ENCODE measurements at regions not wholly inside any gene's neighbourhood (a gene's known extent, or its start where the extent isn't known, plus 50 kb on each side); places are given as distances from the start of the nearest gene placed in this dataset.
"Not testable (repeated sequence)": the region's sequence is repeated elsewhere in the genome, so short reads cannot be mapped to it uniquely, and the experiment has no call there.

- DNase-seq = no peak
Observed at GRCh38 chr12:73506611-73507010, 1031.0 kb upstream of the ATXN7L3B start.

- no peak for DNase-seq
Observed at GRCh38 chr12:73514672-73515071, 1023.0 kb upstream of the ATXN7L3B start.

- no peak for DNase-seq
Observed at GRCh38 chr12:73517859-73518258, 1019.8 kb upstream of the ATXN7L3B start.

DNA sequence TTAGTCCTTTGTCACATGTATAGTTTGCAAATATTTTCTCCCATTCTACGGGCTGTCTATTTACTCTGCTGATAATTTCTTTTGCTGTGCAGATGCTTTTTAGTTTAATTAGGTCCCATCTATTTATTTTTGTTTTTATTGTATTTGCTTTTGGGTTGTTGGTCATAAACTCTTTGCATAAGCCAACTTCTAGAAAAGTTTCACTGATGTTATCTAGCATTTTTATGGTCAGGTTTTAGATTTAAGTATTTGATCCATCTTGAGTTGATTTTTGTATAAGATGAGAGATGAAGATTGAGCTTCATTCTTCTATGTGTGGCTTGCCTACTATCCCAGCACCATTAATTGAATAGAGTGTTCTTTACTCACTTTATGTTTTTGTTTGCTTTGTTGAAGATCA is 1008.4 kb upstream of the ATXN7L3B start:
- DNase-seq = no peak

- DNase-seq = no peak
Observed at GRCh38 chr12:73529954-73530353, 1007.7 kb upstream of the ATXN7L3B start.

DNA sequence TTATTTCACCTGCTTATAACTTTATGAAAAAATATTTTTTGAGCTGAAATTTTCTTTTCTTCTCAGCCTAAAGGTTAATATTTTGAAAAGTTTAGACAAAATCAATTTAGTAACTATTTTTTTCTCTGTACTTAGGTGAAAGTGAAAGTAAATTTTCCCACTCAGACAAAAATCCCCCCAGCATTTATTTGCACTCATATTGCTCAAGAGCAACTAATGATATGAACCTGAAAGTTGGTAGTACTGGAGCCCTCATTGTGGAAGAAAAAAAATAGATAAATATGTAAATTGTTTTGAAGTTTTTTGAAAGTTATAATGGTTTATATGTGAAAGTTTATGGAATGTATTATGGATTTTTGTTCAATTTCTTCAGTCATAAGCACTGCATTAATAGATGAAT is 1005.9 kb upstream of the ATXN7L3B start:
- no peak for DNase-seq

DNA sequence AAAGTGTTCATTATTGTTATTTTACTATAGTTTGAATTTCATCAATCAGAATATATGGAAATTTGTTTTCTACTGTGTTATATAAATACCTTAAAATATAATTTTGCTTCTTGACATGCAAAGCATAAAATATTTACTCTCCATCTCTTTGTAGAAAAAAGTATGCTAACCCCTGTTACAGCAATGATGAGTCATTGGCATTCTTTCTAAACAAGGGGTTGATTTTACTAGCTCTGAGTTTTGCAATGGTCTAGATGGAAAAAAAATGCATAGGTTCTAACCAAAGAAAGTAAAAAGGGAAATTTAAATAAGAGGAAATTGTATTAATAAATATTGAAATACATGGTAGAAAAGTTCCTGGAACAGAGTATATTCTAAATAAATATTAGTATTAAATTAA is 990.2 kb upstream of the ATXN7L3B start:
- DNase-seq = no peak

DNA sequence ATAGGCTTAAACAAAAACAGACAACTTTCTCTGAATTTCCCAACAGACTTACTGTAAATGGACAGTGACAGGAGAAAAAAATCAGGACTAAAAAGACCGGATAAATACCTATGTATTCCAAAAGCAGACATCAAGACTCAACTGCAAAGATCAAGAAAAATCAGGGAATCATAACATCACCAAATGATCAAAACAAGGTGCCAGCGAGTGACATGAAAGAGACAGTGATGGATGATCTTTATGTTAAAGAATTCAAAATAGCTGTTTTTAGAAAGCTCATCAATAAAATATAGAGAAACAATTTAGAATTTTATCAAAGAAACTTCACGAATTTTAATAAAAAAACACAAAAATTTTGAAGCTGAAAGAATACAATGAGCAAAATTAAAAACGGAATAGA is 952.5 kb upstream of the ATXN7L3B start:
- DNase-seq = no peak

DNA sequence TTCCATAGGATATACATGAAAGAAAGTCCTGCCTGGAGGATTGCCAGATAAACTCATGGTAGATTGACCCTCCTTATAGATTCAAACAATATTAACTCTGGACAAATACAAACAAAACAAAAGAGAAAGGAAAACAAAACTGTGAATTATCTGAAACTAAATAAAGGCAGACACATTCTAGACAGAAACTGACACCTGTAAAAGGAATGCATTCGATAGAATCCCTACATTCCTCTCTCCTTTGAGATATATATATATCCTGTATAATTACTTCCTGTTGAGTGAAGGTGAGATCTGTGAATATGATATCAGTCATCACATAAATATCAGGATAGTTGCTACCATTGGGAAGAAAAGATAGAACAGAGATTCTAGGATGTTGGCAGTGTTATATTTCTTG is 948.4 kb upstream of the ATXN7L3B start:
- DNase-seq = no peak

DNA sequence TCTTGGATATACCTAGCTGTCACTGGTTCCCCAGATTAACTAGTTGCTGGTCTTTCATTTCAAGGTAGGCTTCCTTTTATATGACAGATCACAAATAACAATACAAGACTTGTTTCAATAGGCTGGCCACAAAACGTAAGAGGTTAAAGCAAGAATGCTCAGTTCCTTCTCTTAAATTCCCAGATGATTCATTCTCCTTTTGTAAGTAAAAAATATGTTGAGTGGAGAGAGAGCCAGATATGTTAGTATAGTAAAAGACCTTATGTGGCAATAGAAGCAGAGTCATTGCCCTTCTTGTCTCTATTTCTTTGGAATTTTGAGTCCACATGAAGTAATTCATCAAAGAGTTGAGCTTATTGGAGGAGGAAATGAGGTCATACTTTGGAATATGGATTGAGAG is 939.0 kb upstream of the ATXN7L3B start:
- no peak for DNase-seq

- no peak for DNase-seq
Observed at GRCh38 chr12:73599268-73599667, 938.4 kb upstream of the ATXN7L3B start.

DNA sequence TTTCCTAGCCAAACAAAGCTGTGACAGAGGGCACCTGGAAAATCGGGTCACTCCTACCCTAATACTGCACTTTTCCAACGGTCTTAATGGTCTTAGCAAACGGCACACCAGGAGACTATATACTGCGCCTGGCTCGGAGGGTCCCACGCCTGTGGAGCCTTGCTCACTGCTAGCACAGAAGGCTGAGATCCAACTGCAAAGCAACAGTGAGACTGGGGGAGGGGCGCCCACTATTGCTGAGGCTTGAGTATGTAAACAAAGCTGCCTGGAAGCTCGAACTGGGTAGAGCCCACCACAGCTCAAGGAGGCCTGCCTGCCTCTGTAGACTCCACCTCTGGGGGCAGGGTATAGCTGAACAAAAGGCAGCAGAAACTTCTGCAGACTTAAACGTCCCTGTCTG is 931.7 kb upstream of the ATXN7L3B start:
- DNase-seq = not testable (repeated sequence)

GRCh38 chr12:73612551-73612950 is 925.1 kb upstream of the ATXN7L3B start:
- no peak for DNase-seq

DNA sequence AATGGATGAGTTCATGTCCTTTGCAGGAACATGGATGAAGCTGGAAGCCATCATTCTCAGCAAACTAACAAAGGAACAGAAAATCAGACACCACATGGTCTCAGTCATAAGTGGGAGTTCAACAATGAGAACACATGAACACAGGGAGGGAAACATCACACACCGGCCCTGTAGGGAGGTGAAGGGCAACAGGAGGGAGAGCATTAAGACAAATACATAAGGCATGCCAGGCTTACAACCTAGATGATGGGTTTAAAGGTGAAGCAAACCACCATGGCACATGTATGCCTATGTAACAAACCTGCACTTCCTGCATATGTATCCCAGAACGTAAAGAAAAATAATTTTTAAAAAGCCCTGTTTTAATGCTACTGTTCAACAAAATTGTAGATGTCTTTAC is 914.2 kb upstream of the ATXN7L3B start:
- no peak for DNase-seq

DNA sequence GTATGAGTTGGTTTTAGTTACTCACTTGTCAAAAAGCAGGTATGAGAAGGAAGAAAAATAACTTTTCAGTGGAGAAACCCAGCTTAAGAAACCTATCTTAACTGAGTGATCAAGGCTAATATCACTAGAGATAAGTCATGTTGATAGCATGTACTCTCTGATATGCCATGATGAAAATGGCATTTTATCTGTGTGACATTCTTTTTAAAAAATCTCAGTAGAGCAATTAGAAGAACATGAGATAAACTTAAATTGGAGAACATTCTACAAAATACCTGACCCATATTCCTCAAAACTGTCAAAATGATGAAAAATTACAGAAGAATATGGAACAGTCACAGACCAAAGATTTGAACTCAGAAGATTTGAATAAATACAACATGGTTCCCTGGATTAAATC is 912.4 kb upstream of the ATXN7L3B start:
- no peak for DNase-seq

- DNase-seq = no peak
Observed at GRCh38 chr12:73629171-73629570, 908.5 kb upstream of the ATXN7L3B start.

DNA sequence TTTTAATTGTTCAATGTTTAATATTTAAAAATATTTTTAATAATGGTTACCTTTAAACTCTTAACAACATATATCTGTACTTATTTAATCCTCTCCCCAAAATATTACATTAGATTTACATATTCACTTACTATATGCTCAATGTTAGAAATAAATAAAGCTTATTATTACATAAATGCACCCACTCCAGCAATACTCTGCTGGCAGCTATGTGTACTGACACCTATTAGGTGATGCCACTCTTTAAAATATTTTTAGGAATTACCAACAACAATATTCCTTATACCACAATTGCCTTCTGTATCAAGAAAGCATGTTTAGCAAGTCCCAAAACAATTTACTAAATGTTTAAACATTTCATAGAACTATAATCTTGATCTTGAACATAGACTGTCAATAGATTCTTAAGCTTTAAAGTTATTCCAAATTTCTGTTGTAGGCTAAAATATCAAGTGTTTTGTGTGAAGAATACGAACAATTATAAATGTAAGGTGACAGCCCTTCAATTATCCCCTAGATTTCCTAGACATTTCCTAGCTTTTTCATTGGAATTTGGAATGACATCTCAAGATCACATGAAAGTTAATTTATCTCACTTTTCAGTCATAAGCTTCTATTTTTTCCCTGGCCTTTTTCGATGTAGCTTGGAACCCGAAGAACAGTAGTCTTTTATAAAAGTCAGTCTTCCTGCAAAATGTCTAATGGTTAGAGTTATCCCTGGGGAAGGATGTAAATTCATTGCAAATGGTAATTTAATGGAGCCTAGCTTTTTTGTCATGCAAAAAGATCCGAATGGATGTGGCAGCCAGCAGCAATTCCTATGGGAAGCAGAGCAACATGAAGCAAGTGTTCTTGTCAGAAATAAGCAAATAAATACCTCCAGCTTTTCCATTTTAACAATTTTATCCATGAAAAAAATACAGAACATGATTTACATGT is 907.5 kb upstream of the ATXN7L3B start:
- no peak for DNase-seq

DNA sequence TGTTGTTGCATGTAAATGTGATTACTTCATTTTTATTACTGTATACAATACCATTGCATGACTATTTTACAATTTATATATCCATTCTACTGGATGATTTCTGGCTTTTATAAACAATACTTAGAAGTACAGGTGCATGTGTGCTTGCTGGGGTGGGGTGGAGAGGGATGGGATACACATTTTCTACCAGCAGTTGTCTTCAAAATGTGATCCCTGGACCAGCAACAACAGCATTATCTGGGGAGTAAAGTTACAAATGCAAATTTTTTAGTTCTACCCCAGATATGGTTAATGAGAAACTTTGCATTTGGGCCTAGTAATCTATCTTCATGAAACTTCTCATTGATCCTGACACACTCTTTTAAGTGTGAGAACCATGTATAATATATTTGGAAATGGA is 905.4 kb upstream of the ATXN7L3B start:
- no peak for DNase-seq

DNA sequence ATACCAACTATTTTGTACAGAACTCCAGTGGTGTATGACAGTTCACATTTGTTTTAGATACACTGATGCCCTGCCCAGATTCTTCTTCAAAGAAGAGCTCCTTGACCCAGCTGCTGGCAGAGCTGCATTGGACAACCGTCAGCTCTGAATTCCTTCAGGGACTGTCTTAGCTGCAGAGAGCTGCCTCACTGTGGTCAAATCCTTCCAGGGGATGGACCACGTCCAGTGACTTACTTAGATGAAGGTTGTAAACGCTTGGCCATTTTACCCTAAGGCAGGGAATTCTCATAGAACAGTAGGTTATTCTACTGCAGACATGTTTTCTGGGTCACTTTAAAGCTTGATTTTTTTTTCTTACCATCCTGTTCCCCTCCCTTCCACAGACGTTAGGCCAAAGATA is 905.0 kb upstream of the ATXN7L3B start:
- DNase-seq = no peak

DNA sequence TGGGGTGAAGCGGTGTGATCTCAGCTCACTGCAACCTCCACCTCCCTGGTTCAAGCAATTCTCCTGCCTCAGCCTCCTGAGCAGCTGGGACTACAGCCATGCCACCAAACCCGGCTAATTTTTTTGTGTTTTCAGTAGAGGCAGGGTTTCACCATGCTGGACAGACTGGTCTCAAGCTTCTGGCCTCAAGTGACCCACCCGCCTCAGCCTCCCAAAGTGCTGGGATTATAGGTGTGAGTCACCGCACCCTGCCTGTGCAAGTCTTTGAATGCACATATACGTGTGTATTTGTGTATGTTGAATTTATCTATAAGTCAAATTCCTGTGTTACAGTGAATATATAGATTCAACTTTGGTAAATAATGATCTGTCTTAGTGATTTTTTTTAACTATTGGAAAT is 898.2 kb upstream of the ATXN7L3B start:
- not testable (repeated sequence) for DNase-seq

DNA sequence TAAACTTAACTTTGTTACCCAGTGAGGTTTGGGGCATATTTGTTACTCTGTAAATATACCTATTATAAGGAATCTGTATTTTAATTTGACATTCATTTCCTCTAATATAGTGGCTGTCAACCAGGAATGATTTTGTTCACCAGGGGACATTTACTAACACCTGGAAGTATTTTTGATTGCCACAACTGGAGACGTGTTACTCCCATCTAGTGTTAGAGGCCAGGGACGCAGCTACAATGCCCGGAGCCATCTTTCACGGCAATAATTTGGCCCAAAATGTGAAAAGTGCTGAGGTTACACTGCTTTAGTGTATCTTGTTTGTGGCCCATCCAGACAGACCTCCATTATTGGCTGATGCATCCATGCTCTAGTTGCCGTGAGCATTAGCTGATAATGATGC is 881.3 kb upstream of the ATXN7L3B start:
- DNase-seq = no peak

DNA sequence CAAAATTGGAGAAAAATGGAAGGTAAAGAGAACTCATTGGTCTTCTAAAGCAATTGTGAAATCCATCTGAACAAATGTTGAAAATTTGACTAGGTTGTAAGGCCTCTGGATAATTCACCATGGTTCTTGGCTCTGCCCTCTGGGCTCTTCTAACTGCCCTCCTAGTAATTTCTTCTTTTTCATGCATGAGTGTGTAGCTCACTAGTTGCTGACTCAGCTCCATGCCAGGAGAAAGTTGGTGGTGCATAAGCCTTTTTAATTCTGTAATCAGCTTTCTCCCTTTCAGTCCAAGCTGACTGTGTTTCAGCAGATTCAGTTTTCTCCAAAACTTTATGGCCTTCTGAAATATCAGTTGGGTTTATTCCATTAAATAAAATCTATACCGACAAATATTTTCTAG is 877.8 kb upstream of the ATXN7L3B start:
- no peak for DNase-seq

GRCh38 chr12:73665193-73665592 is 872.4 kb upstream of the ATXN7L3B start:
- no peak for DNase-seq

DNA sequence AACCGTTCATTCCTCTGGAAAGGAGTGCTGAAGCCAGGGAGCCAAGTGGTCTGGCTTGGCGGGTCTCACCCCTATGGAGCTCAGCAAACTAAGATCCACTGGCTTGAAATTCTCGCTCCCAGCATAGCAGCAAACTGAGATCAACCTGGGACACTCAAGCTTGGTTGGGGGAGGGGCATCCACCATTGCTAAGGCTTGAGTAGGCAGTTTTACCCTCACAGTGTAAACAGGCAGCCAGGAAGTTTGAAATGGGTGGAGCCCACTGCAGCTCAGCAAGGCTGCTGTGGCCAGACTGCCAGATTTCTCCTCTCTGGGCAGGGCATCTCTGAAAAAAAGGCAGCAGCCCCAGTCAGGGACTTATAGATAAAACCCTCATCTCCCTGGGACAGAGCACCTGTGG is 866.1 kb upstream of the ATXN7L3B start:
- DNase-seq = peak in 1 of 2 donors; percentile 8
